ENCODE measurements at regions not wholly inside any gene's neighbourhood (a gene's known extent, or its start where the extent isn't known, plus 50 kb on each side); places are given as distances from the start of the nearest gene placed in this dataset.
"Not testable (repeated sequence)": the region's sequence is repeated elsewhere in the genome, so short reads cannot be mapped to it uniquely, and the experiment has no call there.

GRCh38 chr12:58681730-58682129, 238.6 kb downstream of the LRIG3 start:
- POLR2A ChIA-PET = no interaction called here
- Histone ChIP-seq H3K36me3 (ENCODE audit: control insufficient read depth, insufficient read depth, low read length) (no peaks in the 10 kb centered on the region), H3K27me3 (ENCODE audit: control insufficient read depth, insufficient read depth, low read length) (no peaks in the 10 kb centered on the region), H3K4me3 (ENCODE audit: low read depth, low read length) (no peak overlapping the region)
- CTCF ChIA-PET = interaction anchor here (1.0 kb wide), 1 partner anchor 11 kb away, joined by 3 read pairs; no protein-coding TSS in a partner anchor
- DNase-seq (ENCODE audit: low read depth) = no peak
- TF ChIP-seq CTCF (IDR thresholded peaks at IDR 0.05; ENCODE audit: insufficient read depth, low read depth, low read length) = no peak

- Histone ChIP-seq H3K4me3 (ENCODE audit: low read depth, low read length) (no peak overlapping the region), H3K36me3 (ENCODE audit: control insufficient read depth, insufficient read depth, low read length) (no peaks in the 10 kb centered on the region), H3K27me3 (ENCODE audit: control insufficient read depth, insufficient read depth, low read length) (no peaks in the 10 kb centered on the region)
- DNase-seq (ENCODE audit: low read depth) = no peak
- ChIA-PET POLR2A (no interaction called here), CTCF (no interaction called here)
- no peak for TF ChIP-seq CTCF (IDR thresholded peaks at IDR 0.05; ENCODE audit: insufficient read depth, low read depth, low read length)
Measured at GRCh38 chr12:58695263-58695662, 225.0 kb downstream of the LRIG3 start.

- ChIA-PET POLR2A (no interaction called here), CTCF (no interaction called here)
- no peaks in the 10 kb centered on the region for H3K27me3 ChIP-seq (ENCODE audit: control insufficient read depth, insufficient read depth, low read length)
- no peak for DNase-seq (ENCODE audit: low read depth)
- H3K36me3 ChIP-seq (ENCODE audit: control insufficient read depth, insufficient read depth, low read length) = no peaks in the 10 kb centered on the region
- H3K4me3 ChIP-seq (ENCODE audit: low read depth, low read length) = no peak overlapping the region
- no peak for TF ChIP-seq CTCF (IDR thresholded peaks at IDR 0.05; ENCODE audit: insufficient read depth, low read depth, low read length)
Measured at GRCh38 chr12:58701536-58701935, 218.8 kb downstream of the LRIG3 start.

- Histone ChIP-seq H3K27me3 (ENCODE audit: control insufficient read depth, insufficient read depth, low read length) (no peaks in the 10 kb centered on the region), H3K4me3 (ENCODE audit: low read depth, low read length) (no peak overlapping the region), H3K36me3 (ENCODE audit: control insufficient read depth, insufficient read depth, low read length) (no peaks in the 10 kb centered on the region)
- DNase-seq (ENCODE audit: low read depth) = peak; percentile 34
- TF ChIP-seq CTCF (IDR thresholded peaks at IDR 0.05; ENCODE audit: insufficient read depth, low read depth, low read length) = no peak
- POLR2A ChIA-PET = no interaction called here
- CTCF ChIA-PET = interaction anchor here (0.6 kb wide), 1 partner anchor 101 kb away, joined by 3 read pairs; no protein-coding TSS in a partner anchor
Measured at GRCh38 chr12:58703866-58704265, 216.4 kb downstream of the LRIG3 start.

GRCh38 chr12:58704770-58705169, 215.5 kb downstream of the LRIG3 start:
- CTCF ChIA-PET; POLR2A ChIA-PET; H3K4me3 ChIP-seq (ENCODE audit: low read depth, low read length); H3K27me3 ChIP-seq (ENCODE audit: control insufficient read depth, insufficient read depth, low read length); DNase-seq (ENCODE audit: low read depth); H3K36me3 ChIP-seq (ENCODE audit: control insufficient read depth, insufficient read depth, low read length): not testable (repeated sequence)

- ChIA-PET POLR2A (no interaction called here), CTCF (no interaction called here)
- TF ChIP-seq CTCF (IDR thresholded peaks at IDR 0.05; ENCODE audit: insufficient read depth, low read depth, low read length) = no peak
- Histone ChIP-seq H3K27me3 (ENCODE audit: control insufficient read depth, insufficient read depth, low read length) (no peaks in the 10 kb centered on the region), H3K4me3 (ENCODE audit: low read depth, low read length) (no peak overlapping the region), H3K36me3 (ENCODE audit: control insufficient read depth, insufficient read depth, low read length) (no peaks in the 10 kb centered on the region)
- no peak for DNase-seq (ENCODE audit: low read depth)
Measured at GRCh38 chr12:58710901-58711300, 209.4 kb downstream of the LRIG3 start.
